ENCODE measurements at regions not wholly inside any gene's neighbourhood (a gene's known extent, or its start where the extent isn't known, plus 50 kb on each side); places are given as distances from the start of the nearest gene placed in this dataset.
A peak's percentile ranks its signal among the peaks of the same experiment; 100 is the strongest.

DNA sequence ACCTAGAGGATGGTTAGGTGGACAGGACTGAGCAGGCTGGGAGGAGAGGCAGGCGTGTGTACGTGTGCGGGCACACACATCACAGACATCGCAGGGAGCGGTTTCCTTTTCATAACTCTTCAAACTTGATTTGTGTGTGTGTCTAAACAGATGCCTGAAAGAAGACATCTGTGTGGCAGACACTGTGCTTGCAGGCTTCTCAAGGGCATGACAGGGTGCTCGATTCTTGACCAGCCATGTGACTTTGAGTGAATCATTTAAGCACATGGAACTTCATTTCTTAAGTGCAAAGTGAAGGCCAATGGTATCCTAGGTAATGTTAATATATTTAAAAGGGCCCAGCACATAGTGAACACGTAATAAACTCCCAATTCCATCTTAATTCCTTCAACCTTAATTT lies 186.5 kb downstream of the SCP2D1 start:
- DNase-seq (ENCODE audit: low read depth) = no peak

DNA sequence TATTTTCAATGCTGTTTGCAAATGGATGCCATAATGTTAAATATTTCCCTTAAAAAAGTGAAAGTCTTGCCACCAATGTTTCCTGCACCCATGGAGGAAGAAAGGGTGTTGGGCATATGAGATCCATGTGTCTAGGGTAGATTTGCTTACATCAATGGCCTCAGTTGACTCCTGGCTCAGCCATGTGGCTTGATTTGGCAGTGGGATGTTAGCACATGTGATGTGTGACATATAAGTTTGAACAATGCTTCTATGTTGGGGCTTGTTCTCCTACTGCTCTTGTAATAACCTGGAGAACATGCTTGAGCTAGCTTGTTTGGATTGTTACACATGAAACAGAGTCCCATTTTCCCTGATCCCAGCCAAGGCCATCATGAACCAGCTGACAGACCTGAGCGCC lies 187.6 kb downstream of the SCP2D1 start:
- DNase-seq (ENCODE audit: low read depth) = no peak

DNA sequence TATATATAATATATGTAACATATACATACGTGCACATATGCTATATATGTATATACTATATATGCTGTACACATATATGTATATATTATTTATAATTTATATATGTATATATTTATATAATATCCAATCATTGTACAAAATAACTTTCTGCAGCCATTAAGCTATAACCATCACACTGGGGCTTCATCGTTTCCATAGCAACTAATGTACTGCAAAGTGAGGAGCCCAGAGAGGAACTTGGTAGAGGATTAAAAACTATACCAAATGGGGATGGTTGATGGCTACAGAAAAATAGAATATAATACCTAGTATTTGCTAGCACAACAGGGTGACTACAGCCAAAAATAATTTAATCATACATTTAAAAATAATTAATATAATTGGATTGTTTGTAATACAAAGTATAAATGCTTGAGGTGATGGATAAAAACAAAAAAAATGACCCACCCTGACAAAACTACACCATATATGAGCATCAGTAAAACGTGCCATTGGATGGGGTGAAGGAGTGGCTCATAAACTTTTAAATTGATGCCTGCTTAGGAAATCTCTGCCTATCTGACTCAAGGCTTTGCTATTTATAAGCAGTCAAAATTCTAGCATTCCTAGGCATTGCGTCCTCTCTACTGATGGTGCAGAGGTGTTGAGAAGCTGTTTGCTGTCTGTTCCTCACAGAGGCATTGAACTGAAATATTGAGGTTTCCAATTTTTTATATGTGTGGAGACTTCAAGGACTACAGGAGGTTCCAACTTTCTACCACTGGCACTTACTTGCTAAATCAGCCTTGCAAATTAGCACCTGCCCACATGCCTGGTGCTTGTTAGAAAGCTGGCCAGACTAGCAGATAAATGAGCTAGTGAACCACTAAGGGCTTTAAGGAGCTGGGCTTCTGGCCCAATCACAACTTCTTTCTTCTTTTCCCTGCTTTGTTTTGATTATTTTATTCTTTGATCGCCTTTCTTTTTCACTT lies 190.1 kb downstream of the SCP2D1 start:
- DNase-seq (ENCODE audit: low read depth) = no peak

DNA sequence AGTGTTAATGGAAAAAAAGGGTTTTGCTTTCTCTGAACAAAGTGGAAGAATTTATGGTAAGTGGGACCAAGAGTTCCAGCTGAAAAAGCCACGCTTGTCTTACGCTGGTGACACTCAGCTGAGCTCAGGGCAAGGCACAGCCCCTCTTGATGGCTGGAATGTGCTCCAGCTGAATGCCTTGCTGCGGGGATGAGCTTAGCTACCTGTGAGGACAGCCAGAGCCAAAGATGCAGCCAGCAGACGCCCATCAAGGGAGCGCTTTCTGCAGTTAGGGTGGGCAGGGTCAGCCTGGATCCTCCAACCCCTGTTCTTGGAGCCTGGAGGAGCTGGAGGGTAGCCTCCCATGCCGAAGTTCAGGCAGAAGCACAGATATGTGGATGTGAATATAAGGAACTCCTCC lies 191.4 kb downstream of the SCP2D1 start:
- DNase-seq (ENCODE audit: low read depth) = no peak

DNA sequence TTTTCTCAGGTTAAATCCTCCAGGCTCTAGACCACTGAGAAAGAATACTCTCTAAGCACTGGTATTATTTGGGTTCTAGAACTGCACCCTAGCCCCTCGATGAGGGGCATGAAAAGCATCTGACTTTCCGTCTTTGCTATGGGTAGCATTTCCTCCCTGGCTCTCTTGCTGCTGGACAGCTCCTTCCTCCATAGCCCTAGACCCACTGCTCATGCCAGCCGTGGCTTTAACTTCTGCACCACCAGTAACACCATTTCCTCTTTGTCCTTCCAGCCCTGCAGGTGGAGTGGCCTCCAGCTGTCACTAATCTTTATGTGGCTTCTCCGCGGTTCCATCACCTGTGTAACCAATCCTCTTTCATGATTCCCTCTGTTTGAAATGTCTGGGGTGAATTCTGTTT lies 194.9 kb downstream of the SCP2D1 start:
- DNase-seq (ENCODE audit: low read depth) = no peak

DNA sequence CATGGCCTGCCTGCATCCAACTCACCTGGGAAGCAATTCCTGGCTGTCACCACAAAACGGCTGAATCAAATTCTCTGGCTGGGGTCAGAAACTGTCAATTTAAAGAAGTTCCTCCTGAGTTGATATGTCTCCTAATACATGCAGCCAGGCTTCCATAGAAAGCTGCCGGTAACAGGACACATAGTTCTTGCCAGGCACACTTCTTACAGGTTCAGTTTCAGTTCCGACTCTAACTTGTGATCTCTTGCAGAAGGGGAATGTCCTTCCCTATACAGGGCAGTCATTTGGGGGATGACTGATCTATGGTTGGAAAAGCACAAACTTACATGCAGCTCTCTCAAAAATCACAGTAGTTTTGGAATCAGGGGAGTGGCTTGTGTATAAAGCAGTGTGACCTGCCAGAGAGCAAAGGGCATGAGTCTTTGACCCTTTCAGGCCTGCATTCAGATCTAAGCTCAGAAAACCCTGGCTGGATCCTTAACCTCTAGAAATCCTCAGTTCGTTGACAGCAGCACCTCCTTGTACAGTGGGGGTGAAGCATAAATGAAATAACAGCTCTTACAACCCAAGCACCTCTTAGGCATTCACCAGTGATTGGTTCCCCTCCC lies 195.6 kb downstream of the SCP2D1 start:
- no peak for DNase-seq (ENCODE audit: low read depth)

DNA sequence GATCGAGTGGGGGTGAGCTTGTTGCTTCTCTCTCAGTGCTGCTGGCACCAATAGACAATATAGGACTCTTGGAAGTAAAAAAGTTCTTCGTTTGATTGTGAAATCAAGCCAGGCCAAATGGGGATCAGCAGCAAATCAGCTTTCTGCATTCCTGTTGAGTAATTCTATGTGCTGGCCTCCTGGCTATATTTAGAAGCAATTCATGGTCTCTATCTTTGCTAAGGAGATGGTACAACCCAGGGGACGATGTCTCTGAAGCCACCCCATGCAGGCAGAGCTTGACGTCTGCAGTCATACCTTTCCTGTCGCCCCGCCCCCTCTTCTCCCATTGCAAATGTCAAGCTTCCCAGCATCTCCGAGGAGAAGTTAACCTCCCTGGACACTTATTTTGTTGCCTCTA lies 199.1 kb downstream of the SCP2D1 start:
- peak; percentile 6 for DNase-seq (ENCODE audit: low read depth)

DNA sequence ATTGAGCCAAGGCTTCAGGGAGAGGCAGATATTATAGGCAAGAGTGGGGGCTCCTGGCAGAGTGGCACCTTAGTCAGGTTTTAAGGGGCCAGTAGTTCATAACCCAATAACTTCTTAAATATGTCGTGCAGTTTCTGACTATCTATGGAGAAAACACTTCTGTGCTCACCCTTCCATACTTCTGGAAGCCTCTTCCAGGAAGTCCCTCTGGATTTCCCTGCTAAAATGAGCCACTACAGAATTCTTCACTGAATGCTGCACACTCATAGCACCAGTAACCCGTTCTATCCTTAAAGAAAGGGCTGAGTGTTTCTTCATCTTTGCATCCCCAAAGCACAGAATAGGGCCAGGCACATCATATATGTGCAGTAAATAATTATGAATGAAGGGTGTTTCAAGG lies 198.5 kb upstream of the SLC24A3 start:
- no peak for DNase-seq (ENCODE audit: low read depth)

DNA sequence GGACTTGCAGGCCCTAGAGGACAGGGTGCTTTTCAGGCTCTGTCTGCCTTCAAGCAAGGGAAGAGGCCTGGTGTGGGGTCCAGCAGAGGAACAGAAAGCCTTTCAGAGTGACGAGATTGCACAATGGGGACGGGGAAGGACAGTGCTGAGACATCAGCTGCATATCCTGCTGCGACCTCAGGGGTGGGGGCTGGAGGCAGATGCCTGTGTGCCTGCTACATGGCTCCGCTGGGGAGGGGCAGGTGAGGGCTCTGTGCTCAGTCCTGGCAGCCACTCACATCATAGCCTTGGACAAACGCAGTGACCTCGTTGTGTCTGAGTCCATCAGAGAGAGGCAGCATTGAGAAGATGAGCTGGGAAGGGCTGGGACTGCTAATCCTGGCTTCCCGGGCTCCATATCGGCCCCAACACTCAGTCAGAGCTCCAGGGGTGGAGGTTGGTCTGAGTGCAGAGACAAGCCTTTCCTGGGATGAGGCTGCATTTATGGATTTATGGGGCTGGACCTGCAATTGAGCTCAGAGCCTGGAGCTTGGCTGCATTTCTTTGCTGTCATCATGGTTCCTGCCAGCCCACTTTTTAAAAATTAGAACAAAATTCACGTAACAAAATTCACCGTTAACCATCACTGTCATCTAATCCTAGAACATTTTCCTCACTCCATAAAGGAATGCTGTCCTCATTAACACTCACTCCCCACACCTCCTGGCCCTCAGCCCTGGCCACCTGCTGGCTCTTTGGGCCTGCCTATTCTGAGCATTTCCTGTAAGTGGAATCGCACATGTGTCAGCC lies 196.9 kb upstream of the SLC24A3 start:
- no peak for DNase-seq (ENCODE audit: low read depth)

DNA sequence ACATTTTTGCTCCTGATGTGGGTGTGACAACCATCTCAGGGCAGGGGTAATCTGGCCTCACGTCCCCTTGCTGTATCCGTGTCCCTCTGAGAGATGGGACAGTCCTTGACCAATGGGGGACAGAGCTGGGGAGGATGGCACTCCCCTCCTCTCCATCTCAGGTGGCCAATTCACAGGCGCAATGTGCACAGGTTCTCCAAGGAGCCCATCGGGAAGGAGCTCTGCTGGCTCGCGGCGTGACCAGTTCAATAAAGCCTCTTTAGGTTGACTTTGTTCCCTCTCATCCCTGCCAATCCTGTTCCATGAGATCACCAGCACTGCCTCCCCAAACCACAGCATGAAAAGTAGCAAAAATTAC lies 196.3 kb upstream of the SLC24A3 start:
- no peak for DNase-seq (ENCODE audit: low read depth)

DNA sequence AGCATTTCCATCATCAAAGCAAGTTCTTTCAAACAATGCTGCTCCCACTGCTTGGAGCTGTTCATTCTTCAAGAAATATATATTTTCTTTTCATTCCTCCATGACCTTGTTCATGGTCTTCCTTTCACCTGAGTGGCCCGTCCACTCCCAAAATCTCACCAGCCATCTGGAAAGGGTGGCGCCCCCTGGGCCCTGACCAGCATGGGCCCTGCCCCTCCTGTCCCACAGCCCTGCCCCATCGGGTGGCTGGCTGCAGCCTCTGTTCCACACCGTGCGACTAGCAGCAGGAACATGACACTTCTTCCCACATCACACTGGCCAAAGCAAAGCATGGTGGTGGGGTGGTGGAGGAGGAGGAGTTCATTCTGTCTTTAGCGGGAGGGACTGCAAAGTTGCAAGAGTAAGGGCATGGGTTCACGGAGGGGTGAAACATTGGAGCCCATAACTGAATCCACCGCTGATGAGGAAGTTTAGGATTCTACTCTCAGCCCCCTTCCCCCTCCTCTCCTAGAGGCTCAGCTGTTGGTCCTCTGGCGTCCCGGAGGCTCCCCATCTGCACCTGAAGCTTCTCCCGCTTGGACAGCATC lies 195.2 kb upstream of the SLC24A3 start:
- DNase-seq (ENCODE audit: low read depth) = no peak

DNA sequence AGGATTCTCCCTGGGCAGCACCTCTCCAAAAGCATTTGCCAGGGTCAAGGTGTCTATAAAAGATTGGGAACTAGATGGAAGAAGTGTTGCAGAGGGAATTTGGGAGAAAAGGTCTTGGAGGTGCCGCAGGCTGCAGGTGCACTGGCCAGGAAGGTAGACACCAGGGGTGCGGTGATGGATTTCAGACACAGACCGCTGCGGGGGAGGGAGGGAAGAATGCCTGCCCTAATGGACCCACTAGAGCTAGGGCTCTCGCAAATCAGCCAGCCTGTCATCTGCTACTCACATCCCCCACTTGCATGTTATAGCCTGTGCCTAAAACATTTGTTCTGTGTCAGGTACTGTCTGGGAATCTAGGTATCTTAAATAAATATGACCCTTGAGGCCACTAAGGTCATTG lies 193.6 kb upstream of the SLC24A3 start:
- DNase-seq (ENCODE audit: low read depth) = no peak

DNA sequence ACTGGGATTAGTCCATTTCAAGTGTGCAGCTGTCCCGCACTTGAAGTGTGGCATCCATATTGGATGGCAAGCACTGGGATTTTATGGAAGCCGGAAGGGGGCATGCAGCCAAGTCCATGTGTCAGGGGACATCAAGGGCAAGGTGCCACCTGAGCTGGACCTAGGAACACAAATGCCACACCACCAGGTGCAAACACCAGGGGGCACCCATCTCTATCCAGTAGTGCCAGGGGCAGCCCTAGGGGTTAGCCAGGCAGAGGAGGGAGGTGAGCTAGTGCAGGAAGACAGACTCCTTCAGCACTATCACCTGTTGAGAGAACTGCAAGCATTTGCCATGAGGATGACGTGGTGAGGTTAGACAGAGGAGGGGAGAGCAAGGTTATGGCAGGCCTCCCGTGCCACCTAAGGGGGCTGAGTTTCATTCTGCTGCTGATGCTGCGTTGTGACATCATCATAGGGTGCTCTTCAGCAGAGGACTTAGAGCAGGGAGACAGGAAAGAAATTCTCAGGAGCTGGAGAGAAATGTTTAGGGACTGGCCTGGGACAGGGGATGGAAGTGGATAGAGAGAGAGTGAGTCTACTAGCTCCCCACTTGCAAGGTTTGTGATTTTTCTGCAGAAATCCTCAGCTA lies 192.6 kb upstream of the SLC24A3 start:
- DNase-seq (ENCODE audit: low read depth) = no peak

DNA sequence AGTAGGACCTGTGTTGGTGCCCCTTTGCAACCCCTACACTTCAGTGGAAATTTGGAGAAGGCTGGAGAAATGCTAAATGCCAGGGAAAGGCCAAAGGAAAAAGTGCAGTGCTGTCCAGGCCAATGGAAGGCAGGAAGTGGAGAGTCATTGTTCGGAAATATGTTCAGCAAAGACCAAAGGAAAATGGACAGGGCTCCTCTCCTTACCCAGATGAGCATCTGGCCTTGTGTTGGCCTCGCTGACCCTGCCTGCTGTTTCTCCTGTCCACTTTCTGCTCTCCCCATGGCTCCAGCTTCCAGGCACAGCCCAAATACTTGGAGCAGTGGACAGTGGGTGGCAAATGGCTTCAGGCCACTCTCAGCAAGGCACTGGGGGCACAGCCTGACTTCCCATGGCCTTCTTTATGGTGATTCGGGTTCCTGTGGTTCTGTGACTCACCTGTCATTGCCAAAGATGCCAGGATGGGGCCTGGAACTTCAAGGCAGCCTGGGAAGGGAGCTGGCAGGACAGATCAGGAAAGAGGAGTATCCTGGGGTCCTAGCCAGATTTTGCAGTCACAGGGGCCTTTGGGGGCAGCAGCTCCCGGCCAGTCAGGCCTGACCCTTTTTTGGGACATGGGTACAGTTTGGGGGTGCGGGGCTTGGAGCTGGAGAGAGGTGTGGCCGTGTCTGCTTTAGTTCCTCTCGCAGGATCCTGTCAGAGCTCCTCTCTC lies 190.9 kb upstream of the SLC24A3 start:
- DNase-seq (ENCODE audit: low read depth) = no peak

DNA sequence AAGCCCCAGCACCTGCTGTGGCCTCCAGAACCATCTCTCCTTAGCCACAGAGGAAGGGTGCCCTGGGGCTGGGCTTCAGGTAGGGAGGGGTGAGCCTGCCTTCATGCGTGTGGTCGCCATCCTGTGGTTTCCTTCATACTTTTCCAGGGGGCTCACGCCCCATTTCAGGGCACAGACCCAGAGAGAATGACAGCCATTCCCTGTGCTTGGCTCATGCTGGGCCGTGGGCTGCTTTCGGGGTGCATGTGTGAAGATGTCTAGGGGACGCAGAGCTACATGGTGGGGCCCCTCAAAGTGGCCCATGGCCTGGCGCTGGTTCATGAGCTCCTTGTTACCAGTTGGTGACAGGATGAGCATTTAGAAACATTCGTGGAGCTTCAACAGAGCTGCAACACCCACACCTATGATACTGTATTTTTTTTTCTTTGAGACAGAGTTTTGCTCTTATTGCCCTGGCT lies 190.3 kb upstream of the SLC24A3 start:
- no peak for DNase-seq (ENCODE audit: low read depth)

DNA sequence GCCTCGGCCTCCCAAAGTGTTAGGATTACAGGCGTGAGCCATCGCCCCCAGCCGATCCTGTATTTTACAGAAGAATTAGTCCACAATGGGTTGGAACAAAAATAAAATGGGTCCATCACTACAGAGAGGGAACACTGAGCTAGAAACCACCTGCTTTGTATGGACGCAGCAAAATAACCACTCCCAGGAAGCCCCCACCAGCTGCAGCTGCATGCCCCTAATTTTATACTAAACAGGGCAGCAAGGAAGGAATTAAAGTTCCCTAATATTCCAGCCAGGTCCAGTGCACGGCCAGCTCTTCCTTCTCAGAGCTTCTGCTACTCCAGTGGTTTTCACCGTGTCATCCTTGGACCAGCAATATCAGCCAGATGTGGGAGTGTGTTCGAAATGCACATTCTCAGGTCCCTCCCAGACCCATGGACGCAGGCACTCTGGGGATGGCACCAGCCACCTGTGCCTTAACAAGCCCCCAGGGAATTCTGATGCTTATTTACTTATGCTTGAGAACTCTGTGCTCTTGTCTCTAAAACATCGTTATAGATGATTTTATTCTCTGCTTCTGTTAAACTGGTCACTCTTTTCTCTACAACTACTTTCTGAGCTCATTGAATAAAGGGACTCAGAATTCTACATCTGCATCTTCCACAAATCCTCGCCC lies 189.5 kb upstream of the SLC24A3 start:
- DNase-seq (ENCODE audit: low read depth) = no peak

DNA sequence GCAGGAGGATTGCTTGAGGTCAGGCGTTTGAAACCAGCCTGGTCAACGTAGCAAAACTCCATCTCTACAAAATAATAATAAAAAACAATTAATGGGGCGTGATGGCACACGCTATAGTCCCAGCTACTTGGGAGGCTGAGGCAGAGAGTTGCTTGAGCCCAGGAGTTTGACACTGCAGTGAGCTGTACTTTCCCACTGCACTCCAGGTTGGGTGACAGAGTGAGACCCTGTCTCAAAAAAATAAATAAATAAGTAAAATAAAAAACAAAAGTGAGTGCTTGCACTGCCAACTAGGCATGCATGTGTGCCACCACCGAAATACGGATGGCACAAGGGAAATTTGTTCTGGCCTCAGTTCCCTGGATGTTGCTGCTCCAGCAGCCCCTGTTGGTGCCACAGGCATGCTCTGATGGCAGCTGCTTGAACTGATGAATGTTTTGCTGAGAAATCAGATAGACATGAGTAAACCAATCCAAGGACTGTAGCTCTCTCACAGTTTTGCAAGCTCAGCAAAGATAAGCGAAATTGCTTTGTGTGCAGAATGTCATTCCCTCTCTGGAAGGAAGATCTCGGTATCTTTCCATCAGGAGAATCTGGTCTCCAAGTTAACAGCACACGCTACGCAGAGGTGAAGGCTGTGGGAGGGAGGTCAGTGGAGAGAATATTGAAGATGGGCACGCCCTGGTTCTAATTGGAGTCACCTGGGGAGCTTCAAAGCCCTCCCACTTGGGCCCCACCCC lies 188.0 kb upstream of the SLC24A3 start:
- DNase-seq (ENCODE audit: low read depth) = no peak

DNA sequence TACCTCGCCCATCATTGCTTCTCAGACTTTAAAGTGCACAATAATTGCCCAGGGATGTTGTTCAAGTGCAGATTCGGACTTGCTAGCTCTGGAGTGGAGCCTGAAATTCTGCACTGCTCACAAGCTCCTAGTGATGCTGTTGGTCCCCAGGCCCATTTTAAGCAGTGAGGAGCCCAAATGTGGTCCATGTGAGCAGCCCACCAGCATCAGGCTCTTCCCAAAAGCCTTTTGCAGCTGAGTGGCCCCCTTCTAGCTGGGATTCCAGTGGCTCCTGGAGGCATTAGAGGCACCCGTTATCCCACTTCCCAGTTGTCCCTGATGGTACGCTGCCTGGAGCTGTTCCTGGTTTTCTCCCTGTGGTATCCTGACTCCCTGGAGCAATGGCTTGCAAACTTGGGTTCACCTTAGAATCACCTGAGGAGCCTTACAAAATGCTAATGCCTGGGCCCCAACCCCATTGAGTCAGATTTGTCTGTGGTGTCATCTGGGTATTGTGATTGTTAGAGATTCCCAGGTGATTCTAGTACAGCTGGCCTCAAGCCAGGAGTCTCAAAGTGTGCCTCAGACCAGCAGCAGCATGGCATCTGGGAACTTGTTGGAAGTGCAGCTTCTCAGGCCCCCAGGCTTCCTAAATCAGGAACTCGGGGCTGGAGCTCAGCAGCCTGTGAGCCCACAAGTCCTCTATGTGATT lies 186.9 kb upstream of the SLC24A3 start:
- no peak for DNase-seq (ENCODE audit: low read depth)

DNA sequence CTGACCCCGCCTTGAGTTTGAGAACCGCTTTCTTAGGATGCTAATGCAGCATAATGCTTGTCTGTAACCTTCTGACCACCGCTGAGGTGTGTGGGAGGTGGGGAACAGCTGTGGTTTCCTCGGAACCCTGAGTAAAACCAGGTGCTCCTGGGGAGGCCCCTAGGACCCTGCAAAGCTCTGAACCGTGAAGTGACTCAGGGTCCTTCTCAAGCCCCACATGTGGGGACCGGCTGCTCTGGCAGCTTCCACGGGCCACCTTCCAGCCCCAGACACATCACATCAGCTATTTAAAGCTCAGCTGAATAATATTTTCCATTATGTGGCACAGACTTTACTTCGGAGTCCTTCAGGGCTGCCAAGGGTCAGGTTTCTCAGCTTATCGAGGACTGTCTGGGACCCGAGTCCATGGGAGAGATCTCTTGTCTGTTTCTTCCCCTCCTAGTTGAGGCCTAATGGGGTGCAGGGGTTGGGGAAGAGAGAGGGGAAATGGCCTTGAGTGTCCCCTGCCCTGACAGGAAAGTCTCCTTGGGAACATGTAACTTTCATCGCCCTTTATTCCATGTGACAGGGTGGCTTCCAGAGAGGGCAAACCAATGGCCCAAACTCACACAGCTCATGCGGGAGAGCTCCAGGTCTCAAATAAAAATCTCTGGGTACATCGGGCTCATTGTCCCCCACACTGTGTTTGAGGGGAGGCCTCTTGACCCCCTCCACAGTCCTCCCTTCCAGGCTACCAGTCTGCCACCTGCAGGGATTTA lies 186.1 kb upstream of the SLC24A3 start:
- no peak for DNase-seq (ENCODE audit: low read depth)
